ENCODE measurements at regions not wholly inside any gene's neighbourhood (a gene's known extent, or its start where the extent isn't known, plus 50 kb on each side); places are given as distances from the start of the nearest gene placed in this dataset.

GRCh38 chr1:29383746-29384371 lies 147.5 kb downstream of the PTPRU start:
- no peak for FAIRE-seq
- DNase-seq (ENCODE audit: insufficient read length, low spot score): no peak

GRCh38 chr1:29382851-29383745 lies 146.8 kb downstream of the PTPRU start:
- FAIRE-seq: no peak
- no peak for DNase-seq (ENCODE audit: insufficient read length, low spot score)

- no peak for FAIRE-seq
- DNase-seq (ENCODE audit: insufficient read length, low spot score): no peak
Observed at GRCh38 chr1:29381426-29381825, 145.1 kb downstream of the PTPRU start.

GRCh38 chr1:29380532-29380931 lies 144.2 kb downstream of the PTPRU start:
- DNase-seq (ENCODE audit: insufficient read length, low spot score): no peak
- FAIRE-seq: no peak

- FAIRE-seq (no peak), DNase-seq (ENCODE audit: insufficient read length, low spot score) (no peak)
Observed at GRCh38 chr1:29379443-29380073, 143.2 kb downstream of the PTPRU start.
